ENCODE measurements at regions not wholly inside any gene's neighbourhood (a gene's known extent, or its start where the extent isn't known, plus 50 kb on each side); places are given as distances from the start of the nearest gene placed in this dataset.

DNA sequence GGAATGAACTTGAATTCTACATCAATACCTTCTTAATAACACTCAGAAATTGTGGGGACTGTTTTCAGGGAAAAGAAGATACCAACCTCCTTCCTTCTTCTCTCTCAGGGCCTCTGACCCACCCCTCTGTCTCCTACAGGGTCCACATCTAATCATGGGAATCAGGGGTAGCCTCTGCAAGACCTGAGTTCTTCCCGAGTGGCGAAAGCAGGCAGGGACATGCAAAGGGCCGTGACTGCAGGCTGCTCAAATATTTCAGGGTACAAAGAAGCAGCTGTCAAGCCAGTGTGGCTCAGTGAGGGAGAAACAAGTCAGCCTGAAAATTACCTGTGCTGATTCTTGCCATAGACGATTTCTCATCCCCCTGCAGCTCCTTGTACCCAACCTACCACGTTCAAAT is 123.1 kb upstream of the PARP11 start:
- CTCF ChIA-PET = no interaction called here
- H3K4me1 ChIP-seq (ENCODE audit: control insufficient read depth, insufficient read depth, low read length) = no peaks in the 10 kb centered on the region
- DNase-seq (ENCODE audit: low read depth, low spot score) (no peak), ATAC-seq (no peak)
- BruUV-seq (replicated peaks) = no TSS peak
- no peaks in the 10 kb centered on the region for H3K36me3 ChIP-seq (ENCODE audit: control insufficient read depth, insufficient read depth, low read length)
- no peak overlapping the region for H3K4me3 ChIP-seq (ENCODE audit: low read depth in 2 of 2, low read length in 2 of 2)
- no peaks in the 10 kb centered on the region; the same call in 1 of the 2 replicates for H3K27me3 ChIP-seq (ENCODE audit: control insufficient read depth, insufficient read depth, low read length)
- no peak overlapping the region for H3K27ac ChIP-seq (ENCODE audit: low read length)
- intact Hi-C loops (cut with micrococcal nuclease; ENCODE audit: unreplicated experiment) (loop anchor here (5.0 to 10.0 kb wide), 2 partner anchors 41 to 278 kb away; partner anchors contain the start of gene CCND2), in situ Hi-C loops (cut with HindIII; ENCODE audit: low pct_unique_long_range_greater_than_20kb, low sequenced_read_pairs) (no loop called here)
- TF ChIP-seq TCF7L2 (IDR thresholded peaks at IDR 0.05; ENCODE audit: low read depth, low read length) (no peak), REST (IDR thresholded peaks at IDR 0.05; ENCODE audit: insufficient read depth in 1 of 2, low read depth in 2 of 2, low read length in 1 of 2) (no peak), CTCF (IDR thresholded peaks at IDR 0.05) (no peak)
- no peaks in the 10 kb centered on the region for H3K9me3 ChIP-seq (ENCODE audit: control insufficient read depth, insufficient read depth, low read depth, low read length)
- POLR2A ChIA-PET = no interaction called here

- CTCF ChIA-PET = no interaction called here
- Histone ChIP-seq H3K27ac (ENCODE audit: low read length) (no peak overlapping the region), H3K4me3 (ENCODE audit: low read depth in 2 of 2, low read length in 2 of 2) (no peak overlapping the region), H3K36me3 (ENCODE audit: control insufficient read depth, insufficient read depth, low read length) (no peaks in the 10 kb centered on the region), H3K9me3 (ENCODE audit: control insufficient read depth, insufficient read depth, low read depth, low read length) (no peaks in the 10 kb centered on the region), H3K27me3 (ENCODE audit: control insufficient read depth, insufficient read depth, low read length) (no peaks in the 10 kb centered on the region; the same call in 1 of the 2 replicates), H3K4me1 (ENCODE audit: control insufficient read depth, insufficient read depth, low read length) (no peaks in the 10 kb centered on the region)
- BruUV-seq (replicated peaks) = no TSS peak
- POLR2A ChIA-PET = no interaction called here
- no peak for ATAC-seq
- TF ChIP-seq SIN3A (IDR thresholded peaks at IDR 0.05; ENCODE audit: borderline replicate concordance, insufficient read depth, low read depth, low read length) = no peak
- TF ChIP-seq POLR2AphosphoS5 (IDR thresholded peaks at IDR 0.05; ENCODE audit: low read depth, low read length) = no peak
- no peak for TF ChIP-seq TCF7L2 (IDR thresholded peaks at IDR 0.05; ENCODE audit: low read depth, low read length)
- TF ChIP-seq REST (IDR thresholded peaks at IDR 0.05; ENCODE audit: insufficient read depth in 1 of 2, low read depth in 2 of 2, low read length in 1 of 2) = no peak
- TF ChIP-seq CTCF (IDR thresholded peaks at IDR 0.05) = no peak
- in situ Hi-C loops (cut with HindIII; ENCODE audit: low pct_unique_long_range_greater_than_20kb, low sequenced_read_pairs) (no loop called here), intact Hi-C loops (cut with micrococcal nuclease; ENCODE audit: unreplicated experiment) (loop anchor here (5.0 to 10.0 kb wide), 2 partner anchors 42 to 279 kb away; partner anchors contain the start of gene CCND2)
- DNase-seq (ENCODE audit: low read depth, low spot score) = no peak
Observed at GRCh38 chr12:3995306-3995705, 122.1 kb upstream of the PARP11 start.
